Gastrocnemius medialis (tissue), 4 donors: ENCODE measurements at regions not wholly inside any gene's neighbourhood (a gene's known extent, or its start where the extent isn't known, plus 50 kb on each side); places are given as distances from the start of the nearest gene placed in this dataset.

ENCODE experiments used
- ATAC-seq, 2 donors: fragments of 150-250 bp; one replicate each; pipeline ENCODE4 v1.9.1; 2016
- DNase-seq, 2 donors: peaks; one replicate each; pipeline ENCODE4 v3.0.0-alpha.2; 2019
- H3K27ac ChIP-seq, 4 donors: fragments of 200-600 bp; sonication (generic); 1 replicate in 1 of 4; 2 replicates in 3 of 4; pipeline ENCODE4 v1.5.1; 2016 to 2018; ENCODE audit warnings: mild to moderate bottlenecking in 2 of 4, moderate library complexity in 1 of 4
- H3K27me3 ChIP-seq, 3 donors: fragments of 200-600 bp; sonication (generic) in 2 of 3; 1 replicate in 1 of 3; 2 replicates in 2 of 3; pipeline versions ENCODE4 v1.5.1 to v1.6.0; 2016 to 2019; ENCODE audit warnings: mild to moderate bottlenecking in 1 of 3, moderate library complexity in 1 of 3
- H3K36me3 ChIP-seq, 2 donors: fragments of 200-600 bp; sonication (generic) in 1 of 2; one replicate each; pipeline ENCODE4 v1.5.1; 2017 to 2018
- H3K4me1 ChIP-seq, 2 donors: fragments of 200-600 bp; sonication (generic) in 1 of 2; one replicate each; pipeline ENCODE4 v1.5.1; 2016 to 2017; ENCODE audit warnings: mild to moderate bottlenecking in 2 of 2
- H3K4me3 ChIP-seq, 4 donors: fragments of 200-600 bp; sonication (generic) in 3 of 4; 1 replicate in 1 of 4; 2 replicates in 3 of 4; pipeline ENCODE4 v1.5.1; 2016 to 2019; ENCODE audit warnings: mild to moderate bottlenecking in 2 of 4
- H3K9me3 ChIP-seq, 3 donors: fragments of 200-600 bp; sonication (generic) in 2 of 3; 1 replicate in 1 of 3; 2 replicates in 2 of 3; pipeline ENCODE4 v1.5.1; 2016 to 2019
- POLR2A ChIP-seq, 2 donors: fragments of 450-650 bp; IDR thresholded peaks; one replicate each; pipeline ENCODE4 v1.6.1; 2017; ENCODE audit warnings: antibody characterized with exemption in 2 of 2, mild to moderate bottlenecking in 2 of 2, moderate library complexity in 2 of 2
- in situ Hi-C, 4 donors: fragments of 200-750 bp; cut with MboI; loops; one replicate each; pipeline versions ENCODE4 v1.15.0 to v1.8.0; 2017; ENCODE audit warnings: low sequenced_read_pairs in 4 of 4
- intact Hi-C: fragments of 100-400 bp; cut with DNase I; formaldehyde crosslinking; loops from one replicate; pipeline ENCODE4 v1.15.1; 2023; ENCODE audit warnings: low total_unique reads
- TF ChIP-seq, protein P1 (sequence below), 5 experiments: fragments of 450-650 bp in 3 of 5; fragments of 200-600 bp in 2 of 5; sonication (generic) in 2 of 5; IDR thresholded peaks in 4 of 5; conservative IDR thresholded peaks in 1 of 5; 1 replicate in 4 of 5; 2 replicates in 1 of 5; pipeline ENCODE4 v1.5.1; 2016 to 2019; ENCODE audit warnings: antibody characterized with exemption in 5 of 5, mild to moderate bottlenecking in 3 of 5, moderate library complexity in 3 of 5

DNA sequence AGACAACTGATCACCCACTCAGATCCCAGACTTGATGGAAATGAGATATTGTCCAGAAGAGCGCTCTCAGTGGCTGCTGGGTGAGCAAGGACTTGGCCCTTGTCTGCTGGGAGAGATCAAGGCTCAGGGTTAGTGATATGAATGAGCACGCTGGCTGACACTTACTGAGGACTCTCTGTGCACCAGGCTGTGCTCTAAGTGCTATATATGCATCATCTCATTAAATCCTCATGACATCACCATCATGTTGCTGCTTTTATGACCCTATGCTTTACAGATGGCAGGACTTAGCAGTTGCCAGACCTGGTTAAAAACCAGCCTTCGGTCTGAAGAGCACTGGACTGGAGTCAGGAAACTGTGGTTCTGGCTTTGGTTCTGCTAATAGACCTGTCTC lies 260.9 kb downstream of the VRK1 start:
- ATAC-seq (no peak), DNase-seq (no peak)
- no peaks in the 10 kb centered on the region for H3K36me3 ChIP-seq
- no peaks in the 10 kb centered on the region for H3K4me1 ChIP-seq
- TF ChIP-seq POLR2A (IDR thresholded peaks at IDR 0.05), result no peak
- TF ChIP-seq, protein P1, sequence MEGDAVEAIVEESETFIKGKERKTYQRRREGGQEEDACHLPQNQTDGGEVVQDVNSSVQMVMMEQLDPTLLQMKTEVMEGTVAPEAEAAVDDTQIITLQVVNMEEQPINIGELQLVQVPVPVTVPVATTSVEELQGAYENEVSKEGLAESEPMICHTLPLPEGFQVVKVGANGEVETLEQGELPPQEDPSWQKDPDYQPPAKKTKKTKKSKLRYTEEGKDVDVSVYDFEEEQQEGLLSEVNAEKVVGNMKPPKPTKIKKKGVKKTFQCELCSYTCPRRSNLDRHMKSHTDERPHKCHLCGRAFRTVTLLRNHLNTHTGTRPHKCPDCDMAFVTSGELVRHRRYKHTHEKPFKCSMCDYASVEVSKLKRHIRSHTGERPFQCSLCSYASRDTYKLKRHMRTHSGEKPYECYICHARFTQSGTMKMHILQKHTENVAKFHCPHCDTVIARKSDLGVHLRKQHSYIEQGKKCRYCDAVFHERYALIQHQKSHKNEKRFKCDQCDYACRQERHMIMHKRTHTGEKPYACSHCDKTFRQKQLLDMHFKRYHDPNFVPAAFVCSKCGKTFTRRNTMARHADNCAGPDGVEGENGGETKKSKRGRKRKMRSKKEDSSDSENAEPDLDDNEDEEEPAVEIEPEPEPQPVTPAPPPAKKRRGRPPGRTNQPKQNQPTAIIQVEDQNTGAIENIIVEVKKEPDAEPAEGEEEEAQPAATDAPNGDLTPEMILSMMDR (IDR thresholded peaks at IDR 0.05 in 4 of 5, conservative IDR thresholded peaks at IDR 0.05 in 1 of 5), result no peak
- no peak overlapping the region for H3K4me3 ChIP-seq
- H3K9me3 ChIP-seq, result no peaks in the 10 kb centered on the region
- no peaks in the 10 kb centered on the region for H3K27me3 ChIP-seq
- in situ Hi-C loops (no loop called here), intact Hi-C loops (no loop called here)
- no peak overlapping the region for H3K27ac ChIP-seq

DNA sequence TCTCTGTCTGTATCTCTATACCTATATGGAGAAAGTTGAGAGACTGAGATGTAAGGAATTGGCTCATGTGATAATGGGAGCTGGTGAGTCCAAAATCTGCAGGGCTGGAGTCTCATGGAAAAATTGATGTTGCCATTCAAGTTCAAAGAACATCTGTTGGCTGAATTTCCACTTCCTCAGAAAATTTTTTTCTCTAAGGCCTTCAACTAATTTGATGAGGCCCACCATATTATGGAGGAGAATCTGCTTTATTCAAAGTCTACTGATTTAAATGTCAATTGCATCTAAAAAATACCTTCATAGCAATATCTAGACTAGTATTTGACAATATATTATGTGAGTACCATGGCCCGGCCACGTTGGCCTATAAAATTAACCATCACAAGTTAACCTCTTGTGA lies 261.4 kb downstream of the VRK1 start:
- DNase-seq (no peak), ATAC-seq (no peak)
- no peaks in the 10 kb centered on the region for H3K4me1 ChIP-seq
- no peak overlapping the region for H3K4me3 ChIP-seq
- no peak for TF ChIP-seq POLR2A (IDR thresholded peaks at IDR 0.05)
- TF ChIP-seq, protein P1 (IDR thresholded peaks at IDR 0.05 in 4 of 5, conservative IDR thresholded peaks at IDR 0.05 in 1 of 5), result no peak
- H3K27me3 ChIP-seq, result no peaks in the 10 kb centered on the region
- no peak overlapping the region for H3K27ac ChIP-seq
- H3K36me3 ChIP-seq, result no peaks in the 10 kb centered on the region
- no peaks in the 10 kb centered on the region for H3K9me3 ChIP-seq
- in situ Hi-C loops (no loop called here), intact Hi-C loops (no loop called here)

DNA sequence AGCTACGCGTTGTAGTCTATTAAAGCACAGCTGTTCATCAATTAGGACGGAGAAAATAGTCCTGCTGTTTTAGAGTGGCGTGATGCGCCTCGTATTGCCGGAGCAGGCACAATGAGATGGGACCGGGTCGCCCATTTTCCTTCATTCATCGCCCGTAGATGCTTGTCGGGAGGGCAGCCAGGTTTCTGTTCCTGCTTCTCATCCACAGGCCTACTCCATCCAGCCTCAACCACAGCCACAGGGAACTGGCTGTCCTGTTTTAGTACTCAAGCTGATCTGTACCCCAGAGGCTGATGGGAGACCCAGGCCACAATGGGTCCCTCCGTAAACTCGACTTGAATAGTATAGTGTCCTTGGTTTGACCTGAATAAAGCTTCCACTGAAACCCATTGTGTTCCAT lies 264.0 kb downstream of the VRK1 start:
- Histone ChIP-seq H3K4me1 (no peaks in the 10 kb centered on the region), H3K27me3 (no peaks in the 10 kb centered on the region), H3K4me3 (no peak overlapping the region), H3K36me3 (no peaks in the 10 kb centered on the region), H3K27ac (no peak overlapping the region), H3K9me3 (no peaks in the 10 kb centered on the region)
- peak; percentile 4 to 15 for DNase-seq
- intact Hi-C loops (no loop called here), in situ Hi-C loops (no loop called here)
- TF ChIP-seq, protein P1 (IDR thresholded peaks at IDR 0.05 in 4 of 5, conservative IDR thresholded peaks at IDR 0.05 in 1 of 5), result no peak
- TF ChIP-seq POLR2A (IDR thresholded peaks at IDR 0.05), result no peak
- no peak for ATAC-seq

DNA sequence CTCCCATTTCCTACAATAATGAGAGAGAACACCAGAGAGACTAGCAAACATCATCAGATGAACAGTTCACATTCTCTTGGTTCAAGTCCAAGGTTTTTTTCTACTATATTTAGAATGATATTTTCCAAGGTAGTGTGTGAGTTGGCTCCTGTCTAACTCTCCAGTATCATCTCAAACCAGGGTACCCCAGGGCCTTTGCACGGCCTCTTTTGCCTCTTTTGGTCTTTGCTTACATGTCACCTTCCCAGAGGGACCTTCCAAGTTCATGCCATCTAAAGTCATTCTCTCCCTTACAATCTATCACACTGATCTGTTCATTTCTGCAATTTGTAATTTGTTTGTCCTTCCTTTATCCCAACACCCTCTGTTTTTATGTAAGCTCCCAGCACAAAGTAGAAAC lies 264.5 kb downstream of the VRK1 start:
- no peak for TF ChIP-seq POLR2A (IDR thresholded peaks at IDR 0.05)
- TF ChIP-seq, protein P1 (IDR thresholded peaks at IDR 0.05 in 4 of 5, conservative IDR thresholded peaks at IDR 0.05 in 1 of 5), result no peak
- Histone ChIP-seq H3K36me3 (no peaks in the 10 kb centered on the region), H3K27me3 (no peaks in the 10 kb centered on the region), H3K4me3 (no peak overlapping the region), H3K9me3 (no peaks in the 10 kb centered on the region), H3K4me1 (no peaks in the 10 kb centered on the region), H3K27ac (no peak overlapping the region)
- in situ Hi-C loops, result no loop called here
- DNase-seq (no peak), ATAC-seq (no peak)
- intact Hi-C loops, result no loop called here

DNA sequence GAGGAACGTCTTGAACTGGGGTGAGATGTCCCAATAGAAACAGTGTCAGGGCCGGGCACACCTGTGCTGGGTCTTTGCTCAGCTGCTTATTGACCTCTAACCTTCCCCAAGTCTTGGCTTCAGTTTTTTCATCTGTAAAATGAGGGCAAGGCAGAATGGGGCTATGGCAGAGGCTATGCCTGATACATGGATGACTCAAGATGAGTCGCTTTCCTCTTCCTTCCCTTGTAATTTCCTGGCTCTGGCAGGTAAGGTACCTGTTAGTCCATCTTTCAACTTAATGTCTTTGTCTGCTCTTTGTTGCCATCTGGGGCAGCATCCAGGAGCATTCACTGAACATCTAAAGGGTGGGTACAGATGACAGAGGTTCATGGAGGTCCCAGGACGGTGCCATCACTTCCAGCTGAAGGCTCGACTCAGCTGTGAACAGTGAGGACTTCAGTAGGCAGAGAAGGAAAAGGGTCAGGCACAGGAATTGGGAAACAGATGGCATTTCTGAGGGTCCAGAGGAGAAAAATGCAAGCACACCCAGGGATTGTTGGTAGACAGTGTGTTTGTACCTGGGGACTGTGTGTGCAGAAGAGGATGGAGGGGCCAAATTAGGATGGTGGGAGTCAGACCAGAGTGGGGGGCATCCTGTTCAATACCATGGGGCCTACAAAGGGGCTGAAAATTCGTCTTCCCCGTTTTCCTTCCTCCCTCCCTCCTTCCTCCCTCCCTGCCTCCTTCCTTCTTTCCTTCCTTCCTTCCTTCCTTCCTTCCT lies 268.3 kb downstream of the VRK1 start:
- Histone ChIP-seq H3K36me3 (no peaks in the 10 kb centered on the region), H3K4me3 (no peak overlapping the region), H3K27me3 (no peaks in the 10 kb centered on the region), H3K4me1 (no peaks in the 10 kb centered on the region), H3K9me3 (no peaks in the 10 kb centered on the region), H3K27ac (no peak overlapping the region)
- in situ Hi-C loops, result no loop called here
- DNase-seq, result no peak
- intact Hi-C loops, result no loop called here
- ATAC-seq, result no peak
- TF ChIP-seq, protein P1 (IDR thresholded peaks at IDR 0.05 in 4 of 5, conservative IDR thresholded peaks at IDR 0.05 in 1 of 5), result no peak
- TF ChIP-seq POLR2A (IDR thresholded peaks at IDR 0.05), result no peak
